Hepatocyte (in vitro differentiated cells): ENCODE measurements at regions not wholly inside any gene's neighbourhood (a gene's known extent, or its start where the extent isn't known, plus 50 kb on each side); places are given as distances from the start of the nearest gene placed in this dataset.

Experiments
- EZH2phosphoT487 ChIP-seq: fragments of 200-600 bp; sonication (generic); IDR thresholded peaks from one replicate; pipeline ENCODE4 v1.6.1; 2018; ENCODE audit warnings: antibody characterized with exemption, mild to moderate bottlenecking, low read depth, moderate library complexity; ENCODE audit not compliant: unreplicated experiment, severe bottlenecking
- TF ChIP-seq, protein P1 (sequence below): fragments of 200-600 bp; sonication (generic); IDR thresholded peaks from 2 replicates; pipeline ENCODE4 v1.5.1; 2016; ENCODE audit warnings: antibody characterized with exemption, mild to moderate bottlenecking; ENCODE audit not compliant: poor library complexity

GRCh38 chr17:33924104-33924503, 331.0 kb upstream of the CCL2 start:
- TF ChIP-seq, protein P1, sequence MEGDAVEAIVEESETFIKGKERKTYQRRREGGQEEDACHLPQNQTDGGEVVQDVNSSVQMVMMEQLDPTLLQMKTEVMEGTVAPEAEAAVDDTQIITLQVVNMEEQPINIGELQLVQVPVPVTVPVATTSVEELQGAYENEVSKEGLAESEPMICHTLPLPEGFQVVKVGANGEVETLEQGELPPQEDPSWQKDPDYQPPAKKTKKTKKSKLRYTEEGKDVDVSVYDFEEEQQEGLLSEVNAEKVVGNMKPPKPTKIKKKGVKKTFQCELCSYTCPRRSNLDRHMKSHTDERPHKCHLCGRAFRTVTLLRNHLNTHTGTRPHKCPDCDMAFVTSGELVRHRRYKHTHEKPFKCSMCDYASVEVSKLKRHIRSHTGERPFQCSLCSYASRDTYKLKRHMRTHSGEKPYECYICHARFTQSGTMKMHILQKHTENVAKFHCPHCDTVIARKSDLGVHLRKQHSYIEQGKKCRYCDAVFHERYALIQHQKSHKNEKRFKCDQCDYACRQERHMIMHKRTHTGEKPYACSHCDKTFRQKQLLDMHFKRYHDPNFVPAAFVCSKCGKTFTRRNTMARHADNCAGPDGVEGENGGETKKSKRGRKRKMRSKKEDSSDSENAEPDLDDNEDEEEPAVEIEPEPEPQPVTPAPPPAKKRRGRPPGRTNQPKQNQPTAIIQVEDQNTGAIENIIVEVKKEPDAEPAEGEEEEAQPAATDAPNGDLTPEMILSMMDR = no peak
- TF ChIP-seq EZH2phosphoT487 = no peak
